C4-2B (cell line): ENCODE measurements at regions not wholly inside any gene's neighbourhood (a gene's known extent, or its start where the extent isn't known, plus 50 kb on each side); places are given as distances from the start of the nearest gene placed in this dataset.

Source experiments
- H3K27ac ChIP-seq: fragments of 450-650 bp; 2 replicates; pipeline ENCODE4 v1.5.1; 2017
- CTCF ChIP-seq: fragments of 450-650 bp; conservative IDR thresholded peaks from 2 replicates; pipeline ENCODE4 v1.5.1; 2017; ENCODE audit warnings: mild to moderate bottlenecking
- ZFX ChIP-seq: fragments of 450-650 bp; IDR thresholded peaks from 2 replicates; pipeline ENCODE4 v1.6.1; 2017

- H3K27ac ChIP-seq = no peak overlapping the region
- TF ChIP-seq ZFX (no peak), CTCF (no peak)
Observed at GRCh38 chr3:18058666-18059065, 316.2 kb upstream of the TBC1D5 start.

GRCh38 chr3:18057471-18058091 is 315.1 kb upstream of the TBC1D5 start:
- TF ChIP-seq CTCF = no peak
- TF ChIP-seq ZFX = no peak
- H3K27ac ChIP-seq = no peak overlapping the region

GRCh38 chr3:18054625-18055024 is 312.2 kb upstream of the TBC1D5 start:
- H3K27ac ChIP-seq = no peak overlapping the region
- TF ChIP-seq ZFX = no peak
- no peak for TF ChIP-seq CTCF

- no peak for TF ChIP-seq CTCF
- no peak for TF ChIP-seq ZFX
- no peak overlapping the region for H3K27ac ChIP-seq
Observed at GRCh38 chr3:18051306-18051705, 308.9 kb upstream of the TBC1D5 start.

- no peak for TF ChIP-seq ZFX
- no peak for TF ChIP-seq CTCF
- H3K27ac ChIP-seq = no peak overlapping the region
Observed at GRCh38 chr3:18049096-18049495, 306.7 kb upstream of the TBC1D5 start.

- H3K27ac ChIP-seq = no peak overlapping the region
- no peak for TF ChIP-seq ZFX
- TF ChIP-seq CTCF = no peak
Observed at GRCh38 chr3:18047052-18047451, 304.6 kb upstream of the TBC1D5 start.

GRCh38 chr3:18046131-18046915 is 303.9 kb upstream of the TBC1D5 start:
- TF ChIP-seq ZFX (no peak), CTCF (no peak)
- no peak overlapping the region for H3K27ac ChIP-seq
